HEK293 (cell line): ENCODE measurements at regions not wholly inside any gene's neighbourhood (a gene's known extent, or its start where the extent isn't known, plus 50 kb on each side); places are given as distances from the start of the nearest gene placed in this dataset.

Experiments
- CTCF ChIP-seq: fragments of 450-650 bp; formaldehyde crosslinking; IDR thresholded peaks from 2 replicates; pipeline ENCODE4 v1.5.1; 2016; ENCODE audit warnings: missing biosample characterization, missing genetic modification characterization
- GLI2 ChIP-seq: fragments of 450-650 bp; formaldehyde crosslinking; IDR thresholded peaks from 2 replicates; pipeline ENCODE4; 2017; ENCODE audit warnings: missing biosample characterization, missing genetic modification characterization, low read depth, borderline replicate concordance
- GLI4 ChIP-seq: fragments of 450-650 bp; formaldehyde crosslinking; IDR thresholded peaks from 2 replicates; pipeline ENCODE4 v1.5.1; 2016; ENCODE audit warnings: missing biosample characterization, missing genetic modification characterization
- HOXD13 ChIP-seq: sonication (generic); formaldehyde crosslinking; IDR thresholded peaks from 2 replicates; pipeline ENCODE4 v1.8.0; 2022; ENCODE audit warnings: missing genetic modification reagents, borderline replicate concordance
- KLF10 ChIP-seq: fragments of 450-650 bp; IDR thresholded peaks from 2 replicates; pipeline ENCODE4 v1.5.1; 2018; ENCODE audit warnings: missing biosample characterization, mild to moderate bottlenecking, missing genetic modification characterization
- MZF1 ChIP-seq: fragments of 450-650 bp; formaldehyde crosslinking; IDR thresholded peaks from 2 replicates; pipeline ENCODE4 v1.5.1; 2017; ENCODE audit warnings: missing biosample characterization, missing genetic modification characterization, borderline replicate concordance
- TCF7L2 ChIP-seq: IDR thresholded peaks from 2 replicates; pipeline ENCODE4 v1.6.1; 2011; ENCODE audit warnings: low read depth, mild to moderate bottlenecking, inconsistent platforms, low read length, moderate library complexity, borderline replicate concordance
- YY1 ChIP-seq: fragments of 450-650 bp; formaldehyde crosslinking; IDR thresholded peaks from 2 replicates; pipeline ENCODE4 v1.5.1; 2018; ENCODE audit warnings: missing biosample characterization, missing genetic modification characterization
- ZNF138 ChIP-seq: fragments of 450-650 bp; formaldehyde crosslinking; IDR thresholded peaks from 2 replicates; pipeline ENCODE4 v1.5.1; 2016; ENCODE audit warnings: missing biosample characterization, missing genetic modification characterization, borderline replicate concordance
- ZNF184 ChIP-seq: fragments of 450-650 bp; IDR thresholded peaks from 2 replicates; pipeline ENCODE4 v1.5.1; 2018; ENCODE audit warnings: missing biosample characterization, mild to moderate bottlenecking, missing genetic modification characterization
- ZNF266 ChIP-seq: fragments of 450-650 bp; formaldehyde crosslinking; IDR thresholded peaks from 2 replicates; pipeline ENCODE4 v1.5.1; 2016; ENCODE audit warnings: missing biosample characterization, missing genetic modification characterization, low read depth
- ZNF292 ChIP-seq: fragments of 450-650 bp; formaldehyde crosslinking; IDR thresholded peaks from 2 replicates; pipeline ENCODE4 v1.5.1; 2016; ENCODE audit warnings: low read depth, missing biosample characterization, missing genetic modification characterization, borderline replicate concordance
- ZNF785 ChIP-seq: fragments of 450-650 bp; formaldehyde crosslinking; IDR thresholded peaks from 2 replicates; pipeline ENCODE4 v1.5.1; 2016; ENCODE audit warnings: missing biosample characterization, missing genetic modification characterization
- TF ChIP-seq, protein P1 (sequence below): fragments of 450-650 bp; formaldehyde crosslinking; IDR thresholded peaks from 2 replicates; pipeline ENCODE4 v1.5.1; 2016; ENCODE audit warnings: missing biosample characterization, missing genetic modification characterization

DNA sequence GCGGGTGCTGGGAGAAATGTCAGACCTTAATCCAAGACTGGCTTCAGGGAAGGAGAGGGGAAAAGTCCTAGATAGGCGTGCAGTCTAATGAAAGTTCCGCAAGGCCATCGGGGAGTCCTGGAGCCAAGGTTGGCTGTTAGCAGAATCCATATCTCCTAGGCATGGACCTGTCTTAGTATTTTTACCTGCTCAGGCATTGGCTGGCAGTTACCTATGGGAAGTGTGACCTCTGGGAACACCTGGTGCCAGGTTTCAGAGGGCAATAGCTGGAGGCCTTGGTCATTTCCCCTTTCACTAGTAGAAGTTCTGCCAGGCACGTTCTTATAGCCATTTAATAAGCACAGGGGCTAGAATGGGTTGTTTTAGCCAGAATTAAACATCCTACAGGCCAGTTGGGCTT lies 330.8 kb upstream of the SEMA6D start:
- no peak for TF ChIP-seq ZNF785 (tag by site-specific recombination)
- no peak for TF ChIP-seq CTCF (tag by site-specific recombination)
- TF ChIP-seq HOXD13 (CRISPR knock-in tag) = no peak
- TF ChIP-seq KLF10 (tag by site-specific recombination) = no peak
- TF ChIP-seq YY1 (tag by site-specific recombination) = no peak
- TF ChIP-seq ZNF266 (tag by site-specific recombination) = no peak
- TF ChIP-seq GLI2 (tag by site-specific recombination) = no peak
- TF ChIP-seq, protein P1, sequence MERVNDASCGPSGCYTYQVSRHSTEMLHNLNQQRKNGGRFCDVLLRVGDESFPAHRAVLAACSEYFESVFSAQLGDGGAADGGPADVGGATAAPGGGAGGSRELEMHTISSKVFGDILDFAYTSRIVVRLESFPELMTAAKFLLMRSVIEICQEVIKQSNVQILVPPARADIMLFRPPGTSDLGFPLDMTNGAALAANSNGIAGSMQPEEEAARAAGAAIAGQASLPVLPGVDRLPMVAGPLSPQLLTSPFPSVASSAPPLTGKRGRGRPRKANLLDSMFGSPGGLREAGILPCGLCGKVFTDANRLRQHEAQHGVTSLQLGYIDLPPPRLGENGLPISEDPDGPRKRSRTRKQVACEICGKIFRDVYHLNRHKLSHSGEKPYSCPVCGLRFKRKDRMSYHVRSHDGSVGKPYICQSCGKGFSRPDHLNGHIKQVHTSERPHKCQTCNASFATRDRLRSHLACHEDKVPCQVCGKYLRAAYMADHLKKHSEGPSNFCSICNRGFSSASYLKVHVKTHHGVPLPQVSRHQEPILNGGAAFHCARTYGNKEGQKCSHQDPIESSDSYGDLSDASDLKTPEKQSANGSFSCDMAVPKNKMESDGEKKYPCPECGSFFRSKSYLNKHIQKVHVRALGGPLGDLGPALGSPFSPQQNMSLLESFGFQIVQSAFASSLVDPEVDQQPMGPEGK (tag by site-specific recombination) = no peak
- no peak for TF ChIP-seq ZNF292
- TF ChIP-seq ZNF138 = no peak
- no peak for TF ChIP-seq MZF1 (tag by site-specific recombination)
- no peak for TF ChIP-seq GLI4
- TF ChIP-seq TCF7L2 = no peak
- TF ChIP-seq ZNF184 (tag by site-specific recombination) = no peak
